HUES48 (cell line): ENCODE measurements at regions not wholly inside any gene's neighbourhood (a gene's known extent, or its start where the extent isn't known, plus 50 kb on each side); places are given as distances from the start of the nearest gene placed in this dataset.

ENCODE experiments used
- H3K27ac ChIP-seq: one replicate; pipeline ENCODE4 v1.7.0; 2013; ENCODE audit warnings: low read depth, low read length, inconsistent platforms
- H3K27me3 ChIP-seq: 2 replicates; pipeline ENCODE4 v1.6.1; 2013; ENCODE audit warnings: mild to moderate bottlenecking, low read length; ENCODE audit not compliant: control insufficient read depth, insufficient read depth
- H3K36me3 ChIP-seq: 2 replicates; pipeline ENCODE4 v1.6.1; 2013; ENCODE audit warnings: low read length; ENCODE audit not compliant: control insufficient read depth, insufficient read depth
- H3K4me1 ChIP-seq: 2 replicates; pipeline ENCODE4 v1.6.1; 2013; ENCODE audit warnings: mild to moderate bottlenecking, low read length; ENCODE audit not compliant: control insufficient read depth, insufficient read depth
- H3K4me3 ChIP-seq: 2 replicates; pipeline ENCODE4 v1.5.1; 2013; ENCODE audit warnings: mild to moderate bottlenecking, low read depth, low read length
- H3K9ac ChIP-seq: 2 replicates; pipeline ENCODE4 v1.6.1; 2013; ENCODE audit warnings: mild to moderate bottlenecking, low read depth, low read length, moderate library complexity
- H3K9me3 ChIP-seq: 2 replicates; pipeline ENCODE4 v1.6.1; 2013; ENCODE audit warnings: low read length; ENCODE audit not compliant: control insufficient read depth, insufficient read depth

GRCh38 chr17:14641117-14641516 is 340.2 kb downstream of the HS3ST3B1 start:
- H3K27me3 ChIP-seq, result no peaks in the 10 kb centered on the region

GRCh38 chr17:14637260-14637659 is 336.4 kb downstream of the HS3ST3B1 start:
- H3K9me3 ChIP-seq, result no peaks in the 10 kb centered on the region
- no peaks in the 10 kb centered on the region for H3K27me3 ChIP-seq
- H3K27ac ChIP-seq, result no peak overlapping the region
- no peaks in the 10 kb centered on the region for H3K4me1 ChIP-seq
- H3K36me3 ChIP-seq, result no peaks in the 10 kb centered on the region
- H3K4me3 ChIP-seq, result no peak overlapping the region
- no peak overlapping the region for H3K9ac ChIP-seq

More at GRCh38 chr17:14641117-14641516, 340.2 kb downstream of the HS3ST3B1 start:
- Histone ChIP-seq H3K27ac (no peak overlapping the region), H3K4me3 (no peak overlapping the region), H3K36me3 (no peaks in the 10 kb centered on the region), H3K9me3 (no peaks in the 10 kb centered on the region), H3K9ac (no peak overlapping the region), H3K4me1 (no peaks in the 10 kb centered on the region)

GRCh38 chr17:14630621-14631020 is 329.7 kb downstream of the HS3ST3B1 start:
- no peaks in the 10 kb centered on the region for H3K9me3 ChIP-seq
- no peaks in the 10 kb centered on the region for H3K4me1 ChIP-seq
- H3K27me3 ChIP-seq, result no peaks in the 10 kb centered on the region
- no peak overlapping the region for H3K9ac ChIP-seq
- no peaks in the 10 kb centered on the region for H3K36me3 ChIP-seq
- no peak overlapping the region for H3K27ac ChIP-seq
- H3K4me3 ChIP-seq, result no peak overlapping the region

- Histone ChIP-seq H3K27ac (no peak overlapping the region), H3K9me3 (no peaks in the 10 kb centered on the region), H3K36me3 (no peaks in the 10 kb centered on the region), H3K4me1 (no peaks in the 10 kb centered on the region), H3K4me3 (no peak overlapping the region), H3K27me3 (no peaks in the 10 kb centered on the region), H3K9ac (no peak overlapping the region)
Measured at GRCh38 chr17:14630046-14630445, 329.2 kb downstream of the HS3ST3B1 start.

GRCh38 chr17:14622615-14623101 is 321.8 kb downstream of the HS3ST3B1 start:
- Histone ChIP-seq H3K4me3 (no peak overlapping the region), H3K9ac (no peak overlapping the region), H3K4me1 (peaks cover 10% of the 10 kb centered on the region; the same call in 1 of the 2 replicates), H3K27ac (no peak overlapping the region), H3K9me3 (no peaks in the 10 kb centered on the region), H3K36me3 (no peaks in the 10 kb centered on the region), H3K27me3 (no peaks in the 10 kb centered on the region)

GRCh38 chr17:14621826-14622614 is 321.1 kb downstream of the HS3ST3B1 start:
- no peaks in the 10 kb centered on the region for H3K27me3 ChIP-seq
- no peak overlapping the region for H3K27ac ChIP-seq
- H3K4me1 ChIP-seq, result peaks cover 10% of the 10 kb centered on the region; the same call in 1 of the 2 replicates
- H3K9ac ChIP-seq, result no peak overlapping the region
- no peaks in the 10 kb centered on the region for H3K9me3 ChIP-seq
- H3K4me3 ChIP-seq, result no peak overlapping the region
- no peaks in the 10 kb centered on the region for H3K36me3 ChIP-seq

GRCh38 chr17:14619821-14620220 is 318.9 kb downstream of the HS3ST3B1 start:
- Histone ChIP-seq H3K4me1 (peaks cover 10% of the 10 kb centered on the region; the same call in 1 of the 2 replicates), H3K36me3 (no peaks in the 10 kb centered on the region), H3K27ac (no peak overlapping the region)

GRCh38 chr17:14616528-14616927 is 315.6 kb downstream of the HS3ST3B1 start:
- Histone ChIP-seq H3K27me3 (no peaks in the 10 kb centered on the region), H3K4me3 (no peak overlapping the region), H3K36me3 (no peaks in the 10 kb centered on the region), H3K9me3 (no peaks in the 10 kb centered on the region), H3K9ac (no peak overlapping the region), H3K4me1 (no peaks in the 10 kb centered on the region), H3K27ac (no peak overlapping the region)

More at GRCh38 chr17:14619821-14620220, 318.9 kb downstream of the HS3ST3B1 start:
- Histone ChIP-seq H3K9me3 (no peaks in the 10 kb centered on the region), H3K27me3 (no peaks in the 10 kb centered on the region), H3K9ac (no peak overlapping the region), H3K4me3 (no peak overlapping the region)

- Histone ChIP-seq H3K36me3 (no peaks in the 10 kb centered on the region), H3K9ac (no peak overlapping the region), H3K27ac (no peak overlapping the region), H3K4me3 (no peak overlapping the region), H3K4me1 (no peaks in the 10 kb centered on the region), H3K9me3 (no peaks in the 10 kb centered on the region), H3K27me3 (no peaks in the 10 kb centered on the region)
Measured at GRCh38 chr17:14605267-14605599, 304.4 kb downstream of the HS3ST3B1 start.

- Histone ChIP-seq H3K4me3 (no peak overlapping the region), H3K9ac (no peak overlapping the region), H3K9me3 (no peaks in the 10 kb centered on the region), H3K27ac (no peak overlapping the region), H3K4me1 (no peaks in the 10 kb centered on the region), H3K27me3 (no peaks in the 10 kb centered on the region), H3K36me3 (no peaks in the 10 kb centered on the region)
Measured at GRCh38 chr17:14604591-14605266, 303.8 kb downstream of the HS3ST3B1 start.

- H3K9ac ChIP-seq, result no peak overlapping the region
Measured at GRCh38 chr17:14596224-14596623, 295.3 kb downstream of the HS3ST3B1 start.

More at GRCh38 chr17:14596224-14596623, 295.3 kb downstream of the HS3ST3B1 start:
- no peak overlapping the region for H3K4me3 ChIP-seq
- no peak overlapping the region for H3K27ac ChIP-seq
- no peaks in the 10 kb centered on the region for H3K36me3 ChIP-seq
- no peaks in the 10 kb centered on the region for H3K27me3 ChIP-seq
- no peaks in the 10 kb centered on the region for H3K9me3 ChIP-seq
- no peaks in the 10 kb centered on the region for H3K4me1 ChIP-seq
